ENCODE measurements at regions not wholly inside any gene's neighbourhood (a gene's known extent, or its start where the extent isn't known, plus 50 kb on each side); places are given as distances from the start of the nearest gene placed in this dataset.

DNA sequence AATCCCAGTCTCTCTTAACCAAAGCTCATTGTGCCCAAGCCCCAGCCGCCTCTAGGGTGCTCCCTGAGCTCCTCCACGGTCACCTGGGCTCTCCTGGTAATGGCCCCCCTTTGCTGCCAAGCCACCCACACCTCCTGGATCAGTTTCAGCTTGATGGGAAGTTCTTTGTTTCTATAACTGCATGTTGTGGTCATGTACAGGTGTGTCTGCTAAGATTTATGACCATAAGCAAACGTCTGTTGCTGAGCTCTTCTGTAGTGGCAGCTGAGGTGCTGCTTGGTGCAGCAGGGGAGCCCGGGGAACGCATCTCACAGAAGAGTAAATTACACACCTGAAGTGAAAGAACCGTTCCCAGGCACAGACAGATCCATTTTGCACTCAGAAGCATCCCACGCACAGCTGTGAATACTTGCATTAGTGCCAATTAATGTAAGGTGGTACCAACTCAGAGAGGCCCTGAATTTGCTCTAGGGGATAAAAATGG is 194.6 kb upstream of the ARID1B start:
- no peak for DNase-seq (ENCODE audit: low read depth)
- TF ChIP-seq, protein P1, sequence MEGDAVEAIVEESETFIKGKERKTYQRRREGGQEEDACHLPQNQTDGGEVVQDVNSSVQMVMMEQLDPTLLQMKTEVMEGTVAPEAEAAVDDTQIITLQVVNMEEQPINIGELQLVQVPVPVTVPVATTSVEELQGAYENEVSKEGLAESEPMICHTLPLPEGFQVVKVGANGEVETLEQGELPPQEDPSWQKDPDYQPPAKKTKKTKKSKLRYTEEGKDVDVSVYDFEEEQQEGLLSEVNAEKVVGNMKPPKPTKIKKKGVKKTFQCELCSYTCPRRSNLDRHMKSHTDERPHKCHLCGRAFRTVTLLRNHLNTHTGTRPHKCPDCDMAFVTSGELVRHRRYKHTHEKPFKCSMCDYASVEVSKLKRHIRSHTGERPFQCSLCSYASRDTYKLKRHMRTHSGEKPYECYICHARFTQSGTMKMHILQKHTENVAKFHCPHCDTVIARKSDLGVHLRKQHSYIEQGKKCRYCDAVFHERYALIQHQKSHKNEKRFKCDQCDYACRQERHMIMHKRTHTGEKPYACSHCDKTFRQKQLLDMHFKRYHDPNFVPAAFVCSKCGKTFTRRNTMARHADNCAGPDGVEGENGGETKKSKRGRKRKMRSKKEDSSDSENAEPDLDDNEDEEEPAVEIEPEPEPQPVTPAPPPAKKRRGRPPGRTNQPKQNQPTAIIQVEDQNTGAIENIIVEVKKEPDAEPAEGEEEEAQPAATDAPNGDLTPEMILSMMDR (IDR thresholded peaks at IDR 0.05; ENCODE audit: insufficient read depth, low read length, poor library complexity, severe bottlenecking), result no peak
- Histone ChIP-seq H3K36me3 (ENCODE audit: control insufficient read depth, insufficient read depth, low read length) (no peaks in the 10 kb centered on the region), H3K4me3 (ENCODE audit: low read depth, low read length) (no peak overlapping the region), H3K27me3 (ENCODE audit: control insufficient read depth, insufficient read depth, low read length) (no peaks in the 10 kb centered on the region)

DNA sequence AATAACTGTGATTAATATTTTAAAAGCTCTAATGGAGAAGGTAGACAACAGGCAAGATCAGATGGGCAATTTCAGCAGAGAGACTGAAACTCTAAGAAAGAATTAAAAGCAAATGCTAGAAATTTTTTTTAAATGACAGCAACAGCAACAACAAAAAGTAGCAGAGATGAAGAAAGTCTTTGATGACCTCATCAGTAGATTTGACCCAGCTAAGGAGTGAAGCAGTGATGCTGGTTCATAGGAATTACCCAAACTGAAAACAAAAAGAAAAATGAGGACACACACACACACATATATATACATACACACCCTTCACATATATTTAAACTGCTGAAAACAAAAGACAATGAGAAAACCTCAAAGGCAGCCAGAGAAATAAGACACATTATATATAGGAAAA is 197.6 kb upstream of the ARID1B start:
- H3K4me3 ChIP-seq (ENCODE audit: low read depth, low read length), result no peak overlapping the region

DNA sequence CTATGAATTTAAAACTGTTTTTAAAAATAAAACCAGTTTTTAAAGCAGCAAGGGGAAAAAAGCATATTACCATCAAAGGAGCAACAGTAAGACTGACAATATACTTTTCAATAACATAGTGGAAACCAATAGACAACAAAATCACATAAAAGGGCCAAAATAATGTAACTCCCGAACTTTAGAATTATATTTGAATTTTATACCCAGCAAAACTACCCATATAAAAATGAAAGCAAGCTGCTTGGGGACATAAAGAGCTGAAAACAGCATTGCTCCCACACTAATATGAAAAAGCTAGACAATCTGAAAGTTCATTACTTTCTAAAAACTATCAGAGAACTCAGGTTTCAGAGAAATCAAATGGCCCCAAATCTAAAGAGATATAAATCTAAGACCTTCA is 199.4 kb upstream of the ARID1B start:
- Histone ChIP-seq H3K27me3 (ENCODE audit: control insufficient read depth, insufficient read depth, low read length) (no peaks in the 10 kb centered on the region), H3K36me3 (ENCODE audit: control insufficient read depth, insufficient read depth, low read length) (no peaks in the 10 kb centered on the region), H3K4me3 (ENCODE audit: low read depth, low read length) (no peak overlapping the region)
- TF ChIP-seq, protein P1 (IDR thresholded peaks at IDR 0.05; ENCODE audit: insufficient read depth, low read length, poor library complexity, severe bottlenecking), result no peak
- no peak for DNase-seq (ENCODE audit: low read depth)

More for the DNA sequence above, 197.6 kb upstream of the ARID1B start:
- DNase-seq (ENCODE audit: low read depth), result no peak
- Histone ChIP-seq H3K36me3 (ENCODE audit: control insufficient read depth, insufficient read depth, low read length) (no peaks in the 10 kb centered on the region), H3K27me3 (ENCODE audit: control insufficient read depth, insufficient read depth, low read length) (no peaks in the 10 kb centered on the region)
- TF ChIP-seq, protein P1 (IDR thresholded peaks at IDR 0.05; ENCODE audit: insufficient read depth, low read length, poor library complexity, severe bottlenecking), result no peak

DNA sequence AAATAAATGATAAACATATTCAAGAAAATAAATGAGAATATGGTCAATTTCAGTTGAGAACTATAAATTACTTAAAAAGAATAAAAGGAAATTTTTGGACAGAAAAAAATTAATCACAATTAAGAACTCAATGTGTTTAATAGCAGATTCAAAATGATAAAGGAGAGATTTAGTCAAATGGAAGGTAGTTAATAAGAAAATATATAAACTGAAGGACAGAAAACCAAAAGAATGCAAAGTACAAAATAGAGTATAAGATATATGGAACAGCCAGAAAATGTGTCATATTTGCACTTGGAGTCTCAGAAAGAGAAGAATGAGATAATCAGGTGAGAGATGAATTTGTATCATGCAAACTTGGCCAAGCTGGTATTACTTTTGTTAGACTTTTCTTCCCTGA is 201.8 kb upstream of the ARID1B start:
- no peaks in the 10 kb centered on the region for H3K27me3 ChIP-seq (ENCODE audit: control insufficient read depth, insufficient read depth, low read length)
- TF ChIP-seq, protein P1 (IDR thresholded peaks at IDR 0.05; ENCODE audit: insufficient read depth, low read length, poor library complexity, severe bottlenecking), result no peak
- no peak overlapping the region for H3K4me3 ChIP-seq (ENCODE audit: low read depth, low read length)
- no peaks in the 10 kb centered on the region for H3K36me3 ChIP-seq (ENCODE audit: control insufficient read depth, insufficient read depth, low read length)
- no peak for DNase-seq (ENCODE audit: low read depth)

DNA sequence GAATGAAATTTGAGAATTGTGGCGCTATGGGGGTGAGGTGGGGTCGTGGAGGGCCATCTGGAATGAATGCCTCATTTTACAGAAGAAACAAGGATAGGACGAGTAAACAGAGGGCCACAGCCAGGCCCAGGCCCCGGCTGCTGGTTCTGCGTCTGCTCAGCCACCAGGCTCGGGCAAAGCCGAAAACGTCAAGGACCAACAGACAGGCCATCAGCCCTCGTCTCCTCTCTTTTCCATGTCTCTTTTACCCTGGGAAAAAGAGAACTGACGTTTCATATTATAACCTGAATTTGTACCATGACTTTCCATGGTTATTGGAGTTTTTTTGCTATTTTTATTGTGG is 212.4 kb upstream of the ARID1B start:
- no peak for DNase-seq (ENCODE audit: low read depth)
- no peak overlapping the region for H3K4me3 ChIP-seq (ENCODE audit: low read depth, low read length)
- no peaks in the 10 kb centered on the region for H3K36me3 ChIP-seq (ENCODE audit: control insufficient read depth, insufficient read depth, low read length)
- TF ChIP-seq, protein P1 (IDR thresholded peaks at IDR 0.05; ENCODE audit: insufficient read depth, low read length, poor library complexity, severe bottlenecking), result no peak
- H3K27me3 ChIP-seq (ENCODE audit: control insufficient read depth, insufficient read depth, low read length), result no peaks in the 10 kb centered on the region

DNA sequence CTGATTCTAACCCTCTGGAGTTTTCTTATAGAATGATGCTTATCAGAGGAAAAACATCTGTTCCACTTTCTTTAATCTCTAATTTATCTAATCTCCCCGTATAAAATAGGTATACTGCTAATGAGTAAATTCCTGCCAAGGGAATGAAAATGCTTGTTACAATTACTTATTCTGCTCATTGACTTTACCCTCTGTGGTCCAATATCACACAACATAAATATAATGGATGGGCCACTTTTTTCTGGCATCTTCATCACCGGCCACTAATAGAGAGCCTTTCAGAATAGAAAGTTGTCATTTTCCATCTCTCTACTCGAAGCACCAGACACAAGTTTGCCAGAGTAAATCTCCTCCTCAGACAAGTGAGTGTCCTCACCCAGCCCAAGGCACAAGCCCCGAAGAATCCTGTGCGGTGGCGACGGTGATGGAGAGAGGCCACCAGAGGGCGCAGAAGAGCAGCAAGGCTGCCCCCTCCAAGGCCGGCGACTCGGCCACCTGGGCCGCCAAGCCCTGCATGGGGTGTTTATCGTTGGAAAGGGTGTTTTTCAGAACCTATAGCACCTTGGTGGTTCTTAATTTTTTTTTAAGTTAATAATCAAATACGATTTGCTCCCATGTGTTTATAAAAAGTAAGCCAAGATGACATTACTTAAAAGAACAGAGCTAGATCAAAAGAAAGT is 212.9 kb upstream of the ARID1B start:
- Histone ChIP-seq H3K27me3 (ENCODE audit: control insufficient read depth, insufficient read depth, low read length) (no peaks in the 10 kb centered on the region), H3K4me3 (ENCODE audit: low read depth, low read length) (no peak overlapping the region), H3K36me3 (ENCODE audit: control insufficient read depth, insufficient read depth, low read length) (no peaks in the 10 kb centered on the region)
- TF ChIP-seq, protein P1 (IDR thresholded peaks at IDR 0.05; ENCODE audit: insufficient read depth, low read length, poor library complexity, severe bottlenecking), result peak; percentile 94
- DNase-seq (ENCODE audit: low read depth), result no peak
